Breast epithelium (tissue), 4 donors: ENCODE measurements at regions not wholly inside any gene's neighbourhood (a gene's known extent, or its start where the extent isn't known, plus 50 kb on each side); places are given as distances from the start of the nearest gene placed in this dataset.

ENCODE experiments used
- DNase-seq, 2 donors: peaks; one replicate each; pipeline ENCODE4 v3.0.0-alpha.2; 2019; ENCODE audit warnings: low spot score in 2 of 2
- H3K27ac ChIP-seq, 2 donors: fragments of 200-600 bp; sonication (generic) in 1 of 2; one replicate each; pipeline ENCODE4 v1.5.1; 2016 to 2019; ENCODE audit warnings: mild to moderate bottlenecking in 1 of 2
- H3K27me3 ChIP-seq, 2 donors: fragments of 200-600 bp; sonication (generic) in 1 of 2; one replicate each; pipeline versions ENCODE4 v1.5.1 to v1.6.0; 2017 to 2019; ENCODE audit warnings: control low read depth in 1 of 2, mild to moderate bottlenecking in 1 of 2
- H3K36me3 ChIP-seq: fragments of 200-600 bp; one replicate; pipeline ENCODE4 v1.5.1; 2019
- H3K4me1 ChIP-seq, 2 donors: fragments of 200-600 bp; sonication (generic); one replicate each; pipeline ENCODE4 v1.5.1; 2016 to 2019; ENCODE audit warnings: control low read depth in 1 of 2
- H3K4me3 ChIP-seq, 3 donors: fragments of 200-600 bp; sonication (generic); 1 replicate in 2 of 3; 2 replicates in 1 of 3; pipeline ENCODE4 v1.5.1; 2016 to 2019; ENCODE audit warnings: mild to moderate bottlenecking in 3 of 3, moderate library complexity in 2 of 3
- H3K9me3 ChIP-seq, 2 donors: fragments of 200-600 bp; sonication (generic) in 1 of 2; one replicate each; pipeline ENCODE4 v1.5.1; 2016 to 2019; ENCODE audit warnings: control low read depth in 1 of 2
- POLR2A ChIP-seq: fragments of 450-650 bp; IDR thresholded peaks from one replicate; pipeline ENCODE4 v1.6.1; 2016; ENCODE audit warnings: antibody characterized with exemption, mild to moderate bottlenecking, moderate library complexity
- POLR2AphosphoS5 ChIP-seq, 3 donors: sonication (generic); formaldehyde crosslinking; IDR thresholded peaks; one replicate each; pipeline ENCODE4 v1.6.1; 2017; ENCODE audit warnings: antibody characterized with exemption in 3 of 3
- intact Hi-C: fragments of 100-400 bp; cut with DNase I; formaldehyde crosslinking; loops from one replicate; pipeline ENCODE4 v1.15.1; 2023; ENCODE audit warnings: low total_unique reads
- TF ChIP-seq, protein P1 (sequence below), 3 donors: fragments of 450-650 bp; IDR thresholded peaks; one replicate each; pipeline ENCODE4 v1.5.1; 2016 to 2017; ENCODE audit warnings: antibody characterized with exemption in 3 of 3, mild to moderate bottlenecking in 3 of 3, moderate library complexity in 3 of 3

DNA sequence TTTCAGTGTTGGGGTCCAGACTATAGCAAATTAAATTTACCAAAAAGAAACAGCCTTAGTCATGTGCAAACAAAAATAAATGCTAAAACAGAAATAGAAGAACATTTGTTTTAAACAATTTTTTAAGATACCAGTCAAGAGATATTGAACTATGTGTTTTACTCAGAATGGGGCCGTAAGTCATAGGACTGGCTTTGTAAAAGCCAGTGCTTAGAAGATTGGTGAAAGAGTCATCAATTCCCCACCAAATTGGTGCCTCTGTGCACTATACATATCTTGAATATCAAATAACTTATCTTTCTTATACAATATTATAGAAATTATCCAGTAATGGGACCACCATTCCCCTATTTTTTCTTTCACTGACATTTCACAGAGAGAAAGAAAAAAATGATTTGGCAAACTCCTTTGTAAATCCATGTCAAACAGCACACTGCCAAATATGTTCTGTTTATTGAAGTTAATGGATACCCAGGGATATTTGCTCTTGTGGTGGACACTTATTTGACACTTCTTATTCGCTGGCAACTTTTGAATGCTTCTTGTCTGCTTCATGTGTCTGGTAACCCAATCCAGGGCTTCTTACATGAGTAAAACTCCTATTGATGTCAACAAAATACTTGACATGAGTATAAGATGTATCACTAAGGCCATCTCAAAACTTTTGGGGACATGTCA lies 145.7 kb upstream of the PKN2 start:
- intact Hi-C loops, result no loop called here
- Histone ChIP-seq H3K9me3 (no peaks in the 10 kb centered on the region), H3K4me3 (no peak overlapping the region), H3K27me3 (no peaks in the 10 kb centered on the region), H3K4me1 (no peaks in the 10 kb centered on the region), H3K36me3 (no peaks in the 10 kb centered on the region), H3K27ac (no peak overlapping the region)
- TF ChIP-seq POLR2A, result no peak
- no peak for TF ChIP-seq POLR2AphosphoS5 (IDR thresholded peaks at IDR 0.05)
- TF ChIP-seq, protein P1, sequence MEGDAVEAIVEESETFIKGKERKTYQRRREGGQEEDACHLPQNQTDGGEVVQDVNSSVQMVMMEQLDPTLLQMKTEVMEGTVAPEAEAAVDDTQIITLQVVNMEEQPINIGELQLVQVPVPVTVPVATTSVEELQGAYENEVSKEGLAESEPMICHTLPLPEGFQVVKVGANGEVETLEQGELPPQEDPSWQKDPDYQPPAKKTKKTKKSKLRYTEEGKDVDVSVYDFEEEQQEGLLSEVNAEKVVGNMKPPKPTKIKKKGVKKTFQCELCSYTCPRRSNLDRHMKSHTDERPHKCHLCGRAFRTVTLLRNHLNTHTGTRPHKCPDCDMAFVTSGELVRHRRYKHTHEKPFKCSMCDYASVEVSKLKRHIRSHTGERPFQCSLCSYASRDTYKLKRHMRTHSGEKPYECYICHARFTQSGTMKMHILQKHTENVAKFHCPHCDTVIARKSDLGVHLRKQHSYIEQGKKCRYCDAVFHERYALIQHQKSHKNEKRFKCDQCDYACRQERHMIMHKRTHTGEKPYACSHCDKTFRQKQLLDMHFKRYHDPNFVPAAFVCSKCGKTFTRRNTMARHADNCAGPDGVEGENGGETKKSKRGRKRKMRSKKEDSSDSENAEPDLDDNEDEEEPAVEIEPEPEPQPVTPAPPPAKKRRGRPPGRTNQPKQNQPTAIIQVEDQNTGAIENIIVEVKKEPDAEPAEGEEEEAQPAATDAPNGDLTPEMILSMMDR (IDR thresholded peaks at IDR 0.05), result no peak
- no peak for DNase-seq

DNA sequence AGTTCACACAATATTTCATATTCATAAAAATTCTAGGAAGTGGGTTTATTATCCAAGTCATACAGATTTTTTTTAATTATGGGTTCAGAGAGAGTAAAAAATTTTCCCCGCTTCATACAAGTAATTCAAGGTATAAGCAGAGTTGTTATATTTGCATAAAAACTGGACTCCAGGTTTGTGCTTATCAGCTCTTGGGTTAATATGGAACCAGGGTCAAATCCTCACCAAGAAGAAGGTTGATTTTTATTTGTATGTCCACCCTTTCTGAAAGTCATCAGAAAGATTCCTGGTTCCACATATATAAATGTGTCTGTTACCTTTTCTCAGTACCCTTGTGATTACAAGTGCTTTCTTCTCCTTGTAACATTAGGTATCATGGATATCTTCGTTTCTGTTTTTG lies 143.8 kb upstream of the PKN2 start:
- TF ChIP-seq POLR2AphosphoS5 (IDR thresholded peaks at IDR 0.05) (no peak), POLR2A (no peak)
- TF ChIP-seq, protein P1 (IDR thresholded peaks at IDR 0.05), result no peak
- H3K27me3 ChIP-seq, result no peaks in the 10 kb centered on the region
- intact Hi-C loops, result loop anchor here (5.0 kb wide), 1 partner anchor 1323 kb away; no protein-coding TSS in a partner anchor

DNA sequence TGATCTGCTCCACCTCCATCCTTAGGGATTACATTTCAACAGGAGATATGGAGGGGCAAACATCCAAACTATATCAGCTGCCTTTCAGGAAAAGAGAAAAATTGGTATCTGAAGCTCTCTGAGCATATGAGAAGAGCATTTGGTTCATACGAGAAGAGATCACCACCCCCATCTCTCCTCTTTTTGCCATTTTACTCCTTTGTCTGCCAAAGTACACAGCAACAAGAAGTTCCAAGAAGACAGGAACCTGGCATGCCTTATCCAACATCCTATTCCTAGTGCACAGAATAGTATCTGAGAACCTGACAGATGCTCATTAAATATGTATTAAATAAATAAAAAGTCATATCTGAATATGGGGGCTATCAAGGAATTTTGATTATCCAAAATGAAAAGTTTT lies 142.5 kb upstream of the PKN2 start:
- Histone ChIP-seq H3K4me1 (no peaks in the 10 kb centered on the region), H3K27ac (no peak overlapping the region), H3K9me3 (no peaks in the 10 kb centered on the region), H3K36me3 (no peaks in the 10 kb centered on the region), H3K4me3 (no peak overlapping the region), H3K27me3 (no peaks in the 10 kb centered on the region)
- intact Hi-C loops, result loop anchor here (5.0 kb wide), 1 partner anchor 1324 kb away; no protein-coding TSS in a partner anchor
- DNase-seq, result no peak
- TF ChIP-seq, protein P1 (IDR thresholded peaks at IDR 0.05), result no peak
- TF ChIP-seq POLR2AphosphoS5 (IDR thresholded peaks at IDR 0.05) (no peak), POLR2A (no peak)

More for the DNA sequence above, 143.8 kb upstream of the PKN2 start:
- DNase-seq, result no peak
- Histone ChIP-seq H3K4me1 (no peaks in the 10 kb centered on the region), H3K9me3 (no peaks in the 10 kb centered on the region), H3K36me3 (no peaks in the 10 kb centered on the region), H3K27ac (no peak overlapping the region), H3K4me3 (no peak overlapping the region)

DNA sequence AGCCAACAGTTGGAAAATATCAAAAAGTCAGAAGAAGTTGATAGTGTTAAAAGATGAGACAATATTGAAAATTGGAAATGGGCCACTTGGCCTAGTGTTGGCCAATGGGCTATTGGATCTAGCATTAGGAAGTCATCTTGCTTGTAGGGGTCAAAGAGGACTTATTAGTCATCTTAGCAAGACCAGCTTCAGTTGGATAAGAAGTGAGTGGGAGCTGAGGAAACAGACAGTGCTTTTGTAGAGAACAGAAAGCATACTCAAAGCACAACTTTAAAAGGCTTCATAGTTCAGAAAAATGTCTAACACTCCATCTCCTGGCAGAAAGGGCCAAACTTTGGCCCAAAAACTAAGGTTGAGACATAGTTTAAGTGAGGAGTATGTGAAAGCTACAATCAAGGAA lies 139.9 kb upstream of the PKN2 start:
- no peaks in the 10 kb centered on the region for H3K4me1 ChIP-seq
- no peaks in the 10 kb centered on the region for H3K9me3 ChIP-seq
- no peaks in the 10 kb centered on the region for H3K36me3 ChIP-seq
- DNase-seq, result no peak
- H3K4me3 ChIP-seq, result no peak overlapping the region
- intact Hi-C loops, result loop anchor here (5.0 kb wide), 1 partner anchor 1327 kb away; no protein-coding TSS in a partner anchor
- no peaks in the 10 kb centered on the region for H3K27me3 ChIP-seq
- no peak for TF ChIP-seq POLR2A
- TF ChIP-seq, protein P1 (IDR thresholded peaks at IDR 0.05), result no peak
- no peak for TF ChIP-seq POLR2AphosphoS5 (IDR thresholded peaks at IDR 0.05)
- H3K27ac ChIP-seq, result no peak overlapping the region

DNA sequence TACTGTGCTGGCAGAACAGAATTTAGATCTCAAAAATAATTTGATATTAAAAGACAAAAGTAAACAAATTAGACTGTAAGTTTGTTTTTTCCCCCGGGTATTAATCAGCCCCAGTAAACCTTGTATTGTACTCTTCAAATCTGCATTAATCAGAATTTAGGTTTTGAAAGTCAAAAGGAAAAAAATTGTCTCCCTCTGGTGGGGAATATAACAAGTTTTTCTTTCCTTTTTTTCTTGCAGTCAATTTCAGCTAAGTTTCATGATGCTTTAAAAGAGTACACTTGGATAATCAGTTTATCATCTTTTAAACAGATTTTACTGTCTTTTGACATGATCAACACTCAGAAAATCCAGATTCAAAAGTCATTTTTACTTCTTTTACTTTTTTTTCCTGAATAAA lies 134.5 kb upstream of the PKN2 start:
- Histone ChIP-seq H3K27me3 (no peaks in the 10 kb centered on the region), H3K4me1 (no peaks in the 10 kb centered on the region), H3K36me3 (no peaks in the 10 kb centered on the region), H3K27ac (no peak overlapping the region), H3K4me3 (no peak overlapping the region), H3K9me3 (no peaks in the 10 kb centered on the region)
- TF ChIP-seq POLR2AphosphoS5 (IDR thresholded peaks at IDR 0.05) (no peak), POLR2A (no peak)
- TF ChIP-seq, protein P1 (IDR thresholded peaks at IDR 0.05), result no peak
- no peak for DNase-seq
- intact Hi-C loops, result loop anchor here (2.0 kb wide), 1 partner anchor 45 kb away; no protein-coding TSS in a partner anchor
